HS-5 (cell line): ENCODE measurements at regions not wholly inside any gene's neighbourhood (a gene's known extent, or its start where the extent isn't known, plus 50 kb on each side); places are given as distances from the start of the nearest gene placed in this dataset.
"Not testable (repeated sequence)": the region's sequence is repeated elsewhere in the genome, so short reads cannot be mapped to it uniquely, and the experiment has no call there.

ENCODE experiments used
- DNase-seq: peaks from one replicate; pipeline ENCODE4 v3.0.0-alpha.2; 2012; ENCODE audit warnings: low read depth

- DNase-seq: not testable (repeated sequence)
Measured at GRCh38 chr7:66458991-66459390, 169.7 kb upstream of the KCTD7 start.

GRCh38 chr7:66459783-66460413 lies 168.8 kb upstream of the KCTD7 start:
- not testable (repeated sequence) for DNase-seq

- DNase-seq: no peak
Measured at GRCh38 chr7:66460921-66461361, 167.7 kb upstream of the KCTD7 start.

- DNase-seq: not testable (repeated sequence)
Measured at GRCh38 chr7:66461397-66461796, 167.3 kb upstream of the KCTD7 start.

GRCh38 chr7:66462831-66463230 lies 165.8 kb upstream of the KCTD7 start:
- DNase-seq: not testable (repeated sequence)

GRCh38 chr7:66464059-66464458 lies 164.6 kb upstream of the KCTD7 start:
- no peak for DNase-seq

- no peak for DNase-seq
Measured at GRCh38 chr7:66466081-66466600, 162.5 kb upstream of the KCTD7 start.

GRCh38 chr7:66467887-66468286 lies 160.8 kb upstream of the KCTD7 start:
- DNase-seq: no peak

GRCh38 chr7:66473064-66473463 lies 155.6 kb upstream of the KCTD7 start:
- not testable (repeated sequence) for DNase-seq

- no peak for DNase-seq
Measured at GRCh38 chr7:66474441-66474840, 154.2 kb upstream of the KCTD7 start.

- not testable (repeated sequence) for DNase-seq
Measured at GRCh38 chr7:66476056-66476455, 152.6 kb upstream of the KCTD7 start.

GRCh38 chr7:66477822-66478397 lies 150.8 kb upstream of the KCTD7 start:
- not testable (repeated sequence) for DNase-seq

GRCh38 chr7:66481229-66481628 lies 147.5 kb upstream of the KCTD7 start:
- not testable (repeated sequence) for DNase-seq

- DNase-seq: not testable (repeated sequence)
Measured at GRCh38 chr7:66489065-66489464, 139.6 kb upstream of the KCTD7 start.

- not testable (repeated sequence) for DNase-seq
Measured at GRCh38 chr7:66489741-66490140, 138.9 kb upstream of the KCTD7 start.

- not testable (repeated sequence) for DNase-seq
Measured at GRCh38 chr7:66490979-66491378, 137.7 kb upstream of the KCTD7 start.

- not testable (repeated sequence) for DNase-seq
Measured at GRCh38 chr7:66492405-66492804, 136.3 kb upstream of the KCTD7 start.

- peak; percentile 81 for DNase-seq
Measured at GRCh38 chr7:66493235-66494205, 135.2 kb upstream of the KCTD7 start.

- DNase-seq: no peak
Measured at GRCh38 chr7:66497346-66497745, 131.3 kb upstream of the KCTD7 start.

GRCh38 chr7:66500087-66500486 lies 128.6 kb upstream of the KCTD7 start:
- no peak for DNase-seq

GRCh38 chr7:66502230-66503035 lies 126.2 kb upstream of the KCTD7 start:
- DNase-seq: no peak

- DNase-seq: no peak
Measured at GRCh38 chr7:66503036-66503370, 125.7 kb upstream of the KCTD7 start.
